ENCODE measurements at regions not wholly inside any gene's neighbourhood (a gene's known extent, or its start where the extent isn't known, plus 50 kb on each side); places are given as distances from the start of the nearest gene placed in this dataset.

DNA sequence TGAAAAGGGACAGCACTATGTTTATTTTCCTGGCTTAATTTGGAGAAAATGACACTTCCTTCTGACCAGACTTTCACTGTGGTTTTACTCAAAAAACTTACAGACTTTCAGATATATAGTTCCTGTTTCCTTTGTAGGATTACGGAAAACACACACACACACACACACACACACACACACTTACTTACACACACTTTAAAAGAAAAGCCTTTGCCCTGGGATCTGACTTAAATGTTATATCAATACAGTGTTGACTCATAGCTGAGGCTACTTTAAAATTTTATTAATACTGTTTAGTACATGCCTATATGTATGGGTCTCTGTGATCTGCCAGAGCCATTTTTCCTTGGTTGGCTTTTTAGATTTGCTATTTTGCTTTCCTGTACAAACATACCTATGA is 758.3 kb downstream of the DNAH5 start:
- Histone ChIP-seq H2AFZ (ENCODE audit: low read length) (no peak overlapping the region), H4K20me1 (ENCODE audit: control insufficient read depth, insufficient read depth, insufficient read length) (no peaks in the 10 kb centered on the region), H2BK120ac (ENCODE audit: low read depth, low read length, poor library complexity, severe bottlenecking) (no peak overlapping the region), H3K9ac (ENCODE audit: extremely low read depth, insufficient read length, low read length) (no peak overlapping the region), H2BK20ac (ENCODE audit: low read depth, low read length, poor library complexity, severe bottlenecking) (no peak overlapping the region), H3K27ac (ENCODE audit: insufficient read length, low read depth, low read length) (no peak overlapping the region), H4K8ac (replicated peaks; ENCODE audit: insufficient read length, low read depth, low read length) (no peak overlapping the region), H3K27me3 (ENCODE audit: insufficient read depth, low read length) (no peaks in the 10 kb centered on the region), H3K14ac (ENCODE audit: insufficient read depth, low read length) (no peak overlapping the region), H3K4ac (ENCODE audit: low read depth, low read length) (no peak overlapping the region), H2AK5ac (ENCODE audit: insufficient read length, low read length) (no peak overlapping the region), H3K56ac (ENCODE audit: insufficient read length, low read depth, low read length) (no peak overlapping the region), H2BK12ac (ENCODE audit: insufficient read length, low read depth, low read length) (no peak overlapping the region), H4K5ac (ENCODE audit: insufficient read length, low read depth, low read length) (no peak overlapping the region), H3T11ph (ENCODE audit: low read length) (no peak overlapping the region), H3K23me2 (ENCODE audit: insufficient read length, low read depth, low read length, poor library complexity, severe bottlenecking) (no peaks in the 10 kb centered on the region), H2BK5ac (ENCODE audit: insufficient read length, low read length) (no peak overlapping the region), H3K79me1 (ENCODE audit: insufficient read depth, low read depth, low read length, poor library complexity, severe bottlenecking) (no peaks in the 10 kb centered on the region), H3K23ac (ENCODE audit: insufficient read length, low read depth, low read length) (no peak overlapping the region), H3K79me2 (ENCODE audit: insufficient read depth, low read length) (no peaks in the 10 kb centered on the region), H3K18ac (ENCODE audit: insufficient read length, low read depth, low read length) (no peak overlapping the region), H3K4me1 (ENCODE audit: insufficient read depth, low read length) (no peaks in the 10 kb centered on the region), H3K9me3 (ENCODE audit: control insufficient read depth, low read depth, low read length) (no peaks in the 10 kb centered on the region), H4K91ac (ENCODE audit: insufficient read length, low read depth, low read length) (no peak overlapping the region), H3K4me2 (ENCODE audit: insufficient read depth, insufficient read length, low read length) (no peak overlapping the region), H2BK15ac (ENCODE audit: low read depth, low read length) (no peak overlapping the region)
- no peak for DNase-seq
- Mint-ChIP-seq H3K36me3 (ENCODE audit: insufficient read depth in 1 of 3, low read depth in 3 of 3) (no peaks in the 10 kb centered on the region; a peak in 1 of 7 replicates), H3K27ac (no peak overlapping the region), H3K9me3 (no peaks in the 10 kb centered on the region), H3K27me3 (ENCODE audit: low read depth) (no peaks in the 10 kb centered on the region), H3K4me1 (peaks cover 0 to 7% of the 10 kb centered on the region in 2 experiments; a peak in 2 of 4 replicates), H3K4me3 (no peak overlapping the region)
- TF ChIP-seq, protein P1, sequence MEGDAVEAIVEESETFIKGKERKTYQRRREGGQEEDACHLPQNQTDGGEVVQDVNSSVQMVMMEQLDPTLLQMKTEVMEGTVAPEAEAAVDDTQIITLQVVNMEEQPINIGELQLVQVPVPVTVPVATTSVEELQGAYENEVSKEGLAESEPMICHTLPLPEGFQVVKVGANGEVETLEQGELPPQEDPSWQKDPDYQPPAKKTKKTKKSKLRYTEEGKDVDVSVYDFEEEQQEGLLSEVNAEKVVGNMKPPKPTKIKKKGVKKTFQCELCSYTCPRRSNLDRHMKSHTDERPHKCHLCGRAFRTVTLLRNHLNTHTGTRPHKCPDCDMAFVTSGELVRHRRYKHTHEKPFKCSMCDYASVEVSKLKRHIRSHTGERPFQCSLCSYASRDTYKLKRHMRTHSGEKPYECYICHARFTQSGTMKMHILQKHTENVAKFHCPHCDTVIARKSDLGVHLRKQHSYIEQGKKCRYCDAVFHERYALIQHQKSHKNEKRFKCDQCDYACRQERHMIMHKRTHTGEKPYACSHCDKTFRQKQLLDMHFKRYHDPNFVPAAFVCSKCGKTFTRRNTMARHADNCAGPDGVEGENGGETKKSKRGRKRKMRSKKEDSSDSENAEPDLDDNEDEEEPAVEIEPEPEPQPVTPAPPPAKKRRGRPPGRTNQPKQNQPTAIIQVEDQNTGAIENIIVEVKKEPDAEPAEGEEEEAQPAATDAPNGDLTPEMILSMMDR (conservative IDR thresholded peaks at IDR 0.05): no peak
- no CpG with 5 or more reads among the region's 1 CpG for WGBS (ENCODE audit: extremely low coverage, insufficient read length, low lambda C conversion rate)
